ENCODE measurements at regions not wholly inside any gene's neighbourhood (a gene's known extent, or its start where the extent isn't known, plus 50 kb on each side); places are given as distances from the start of the nearest gene placed in this dataset.

DNA sequence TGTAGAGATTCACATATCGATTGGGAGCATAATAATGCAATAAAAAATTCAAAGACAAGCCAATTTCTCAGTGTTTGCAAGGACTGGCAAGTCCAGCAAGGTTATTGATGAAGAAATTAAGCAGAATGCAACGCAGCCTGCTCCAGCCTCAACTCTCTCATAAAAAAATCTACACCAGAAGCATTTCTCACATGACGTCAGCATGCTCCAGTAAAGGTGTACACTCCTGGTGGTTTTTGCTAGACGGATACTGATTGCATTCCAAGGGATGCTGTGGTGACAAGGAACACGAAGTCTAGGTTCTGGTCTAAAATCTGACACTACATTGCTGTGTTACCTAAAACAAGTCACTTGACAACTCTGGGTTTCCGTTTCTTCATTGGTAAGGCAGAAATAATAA, 131.9 kb upstream of the PRNP start:
- TF ChIP-seq, protein P1, sequence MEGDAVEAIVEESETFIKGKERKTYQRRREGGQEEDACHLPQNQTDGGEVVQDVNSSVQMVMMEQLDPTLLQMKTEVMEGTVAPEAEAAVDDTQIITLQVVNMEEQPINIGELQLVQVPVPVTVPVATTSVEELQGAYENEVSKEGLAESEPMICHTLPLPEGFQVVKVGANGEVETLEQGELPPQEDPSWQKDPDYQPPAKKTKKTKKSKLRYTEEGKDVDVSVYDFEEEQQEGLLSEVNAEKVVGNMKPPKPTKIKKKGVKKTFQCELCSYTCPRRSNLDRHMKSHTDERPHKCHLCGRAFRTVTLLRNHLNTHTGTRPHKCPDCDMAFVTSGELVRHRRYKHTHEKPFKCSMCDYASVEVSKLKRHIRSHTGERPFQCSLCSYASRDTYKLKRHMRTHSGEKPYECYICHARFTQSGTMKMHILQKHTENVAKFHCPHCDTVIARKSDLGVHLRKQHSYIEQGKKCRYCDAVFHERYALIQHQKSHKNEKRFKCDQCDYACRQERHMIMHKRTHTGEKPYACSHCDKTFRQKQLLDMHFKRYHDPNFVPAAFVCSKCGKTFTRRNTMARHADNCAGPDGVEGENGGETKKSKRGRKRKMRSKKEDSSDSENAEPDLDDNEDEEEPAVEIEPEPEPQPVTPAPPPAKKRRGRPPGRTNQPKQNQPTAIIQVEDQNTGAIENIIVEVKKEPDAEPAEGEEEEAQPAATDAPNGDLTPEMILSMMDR (IDR thresholded peaks at IDR 0.05; ENCODE audit: low read depth, low read length) = no peak
- TF ChIP-seq EZH2phosphoT487 (IDR thresholded peaks at IDR 0.05; ENCODE audit: low read depth) = no peak
